GM23338 (cell line): ENCODE measurements at regions not wholly inside any gene's neighbourhood (a gene's known extent, or its start where the extent isn't known, plus 50 kb on each side); places are given as distances from the start of the nearest gene placed in this dataset.
A peak's percentile ranks its signal among the peaks of the same experiment; 100 is the strongest.

ENCODE experiments used
- ATAC-seq: fragments of 200-7000 bp; cut with Tn5 transposase; 3 replicates; pipeline ENCODE4 v1.9.1; 2020
- DNase-seq: peaks from one replicate; pipeline ENCODE4 v3.0.0-alpha.2; 2015; ENCODE audit warnings: low spot score
- H2AFZ ChIP-seq: fragments of 200-600 bp; sonication (generic); 2 replicates; pipeline ENCODE4 v1.8.0; 2016; ENCODE audit warnings: antibody characterized with exemption, mild to moderate bottlenecking, moderate library complexity
- H3F3A ChIP-seq: fragments of 200-600 bp; sonication (generic); replicated peaks from 2 replicates; pipeline ENCODE4 v1.8.0; 2017; ENCODE audit warnings: antibody characterized with exemption, mixed run types, low read depth
- H3K27ac ChIP-seq: fragments of 200-600 bp; sonication (generic); 2 replicates; pipeline ENCODE4 v1.6.1; 2016; ENCODE audit warnings: low read depth
- H3K27me3 ChIP-seq: fragments of 200-600 bp; sonication (generic); 2 replicates; pipeline ENCODE4 v1.8.0; 2016; ENCODE audit warnings: mild to moderate bottlenecking, mixed run types, moderate library complexity; ENCODE audit not compliant: insufficient read depth
- H3K36me3 ChIP-seq: fragments of 200-600 bp; sonication (generic); 2 replicates; pipeline ENCODE4 v1.8.0; 2016; ENCODE audit warnings: mild to moderate bottlenecking; ENCODE audit not compliant: insufficient read depth
- H3K4me1 ChIP-seq: fragments of 200-600 bp; sonication (generic); 2 replicates; pipeline ENCODE4 v1.8.0; 2016; ENCODE audit warnings: mild to moderate bottlenecking, moderate library complexity; ENCODE audit not compliant: insufficient read depth
- H3K4me2 ChIP-seq: fragments of 200-600 bp; sonication (generic); 2 replicates; pipeline ENCODE4 v1.7.1; 2017; ENCODE audit warnings: mixed run types
- H3K4me3 ChIP-seq: fragments of 200-600 bp; sonication (generic); 2 replicates; pipeline ENCODE4 v1.6.1; 2016; ENCODE audit warnings: mixed run types
- H3K79me2 ChIP-seq: fragments of 200-600 bp; sonication (generic); replicated peaks from 2 replicates; pipeline ENCODE4 v1.8.0; 2017; ENCODE audit warnings: mild to moderate bottlenecking; ENCODE audit not compliant: insufficient read depth
- H3K9me2 ChIP-seq: fragments of 200-600 bp; sonication (generic); 2 replicates; pipeline ENCODE4 v1.8.0; 2017; ENCODE audit not compliant: insufficient read depth
- H4K20me1 ChIP-seq: fragments of 200-600 bp; sonication (generic); replicated peaks from 2 replicates; pipeline ENCODE4 v1.8.0; 2017; ENCODE audit warnings: mild to moderate bottlenecking; ENCODE audit not compliant: insufficient read depth
- H3K27ac Mint-ChIP-seq: 2 replicates; pipeline ENCODE4 v1.8.0; 2020; ENCODE audit warnings: inconsistent platforms, mild to moderate bottlenecking, moderate library complexity, mixed read lengths
- H3K27me3 Mint-ChIP-seq: 3 replicates; pipeline ENCODE4 v1.8.0; 2022; ENCODE audit warnings: low read depth, mild to moderate bottlenecking, moderate library complexity, mixed read lengths, inconsistent platforms; ENCODE audit not compliant: insufficient read depth, poor library complexity
- H3K36me3 Mint-ChIP-seq: 3 replicates; pipeline ENCODE4 v1.8.0; 2021; ENCODE audit warnings: low read depth, mild to moderate bottlenecking, inconsistent platforms, moderate library complexity, mixed read lengths
- H3K4me1 Mint-ChIP-seq: 3 replicates; pipeline ENCODE4 v1.8.0; 2020; ENCODE audit warnings: mild to moderate bottlenecking, inconsistent platforms, mixed read lengths
- H3K4me3 Mint-ChIP-seq: 3 replicates; pipeline ENCODE4 v1.8.0; 2021; ENCODE audit warnings: moderate library complexity, mild to moderate bottlenecking, inconsistent platforms, mixed read lengths
- H3K9me3 Mint-ChIP-seq: 3 replicates; pipeline ENCODE4 v1.8.0; 2020; ENCODE audit warnings: moderate library complexity, mild to moderate bottlenecking, inconsistent platforms, mixed read lengths
- CREB1 ChIP-seq: fragments of 250-450 bp; sonication (Bioruptor Pico); IDR thresholded peaks from 2 replicates; pipeline ENCODE4 v1.5.0; 2020; ENCODE audit warnings: low read depth, mild to moderate bottlenecking, moderate library complexity
- EZH2 ChIP-seq: fragments of 200-600 bp; sonication (generic); IDR thresholded peaks from one replicate; pipeline ENCODE4 v1.8.0; 2017; ENCODE audit warnings: antibody characterized with exemption, mild to moderate bottlenecking, low read depth; ENCODE audit not compliant: unreplicated experiment
- EZH2phosphoT487 ChIP-seq: fragments of 200-600 bp; sonication (generic); IDR thresholded peaks from one replicate; pipeline ENCODE4 v1.8.1; 2018; ENCODE audit warnings: antibody characterized with exemption; ENCODE audit not compliant: unreplicated experiment
- NANOG ChIP-seq: IDR thresholded peaks from 2 replicates; pipeline ENCODE4 v1.6.1; 2016; ENCODE audit warnings: antibody characterized with exemption, borderline replicate concordance
- STAT1 ChIP-seq: IDR thresholded peaks from one replicate; pipeline ENCODE4 v1.6.1; 2016; ENCODE audit warnings: antibody characterized with exemption; ENCODE audit not compliant: unreplicated experiment
- ZNF114 ChIP-seq: fragments of 250-450 bp; sonication (Bioruptor Pico); IDR thresholded peaks from 2 replicates; pipeline ENCODE4 v1.5.0; 2020; ENCODE audit warnings: mild to moderate bottlenecking, moderate library complexity
- ZNF331 ChIP-seq: fragments of 250-450 bp; sonication (Bioruptor Pico); IDR thresholded peaks from 2 replicates; pipeline ENCODE4 v1.5.0; 2020; ENCODE audit warnings: low read depth, mild to moderate bottlenecking, moderate library complexity
- TF ChIP-seq, protein P1 (sequence below): IDR thresholded peaks from 2 replicates; pipeline ENCODE4 v1.6.1; 2016; ENCODE audit warnings: antibody characterized with exemption
- TF ChIP-seq, protein P2 (sequence below): IDR thresholded peaks from one replicate; pipeline ENCODE4 v1.6.1; 2018; ENCODE audit warnings: antibody characterized with exemption; ENCODE audit not compliant: unreplicated experiment
- TF ChIP-seq, protein P3 (sequence below), 2 experiments: fragments of 200-600 bp in 1 of 2; sonication (generic) in 1 of 2; conservative IDR thresholded peaks; 2 replicates each; pipeline versions ENCODE4 v1.5.1 to v1.6.1; 2016 to 2017; ENCODE audit warnings: antibody characterized with exemption in 2 of 2, low read depth in 2 of 2, mild to moderate bottlenecking in 2 of 2, moderate library complexity in 1 of 2

DNA sequence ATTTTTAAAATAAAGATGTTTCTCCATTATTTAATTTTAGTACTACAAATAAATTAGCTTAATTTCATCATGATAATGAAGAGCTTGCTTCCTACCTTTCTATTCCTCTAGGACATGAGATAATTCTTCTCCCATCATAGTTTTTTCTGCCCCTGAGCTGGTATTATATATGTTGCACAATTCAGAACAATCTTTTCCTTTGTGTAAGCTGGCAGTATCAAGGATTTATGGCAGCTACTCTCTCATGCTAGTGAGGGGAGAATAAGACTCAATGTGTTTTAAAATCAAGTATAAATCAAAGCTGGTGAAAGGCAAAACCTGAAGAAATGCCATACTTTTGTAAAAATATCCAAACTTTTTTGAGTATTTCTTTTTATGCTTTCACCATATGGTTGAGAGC is 1405.3 kb downstream of the SI start (continued):
- TF ChIP-seq NANOG, result no peak
- no peak for TF ChIP-seq EZH2phosphoT487
- TF ChIP-seq, protein P1, sequence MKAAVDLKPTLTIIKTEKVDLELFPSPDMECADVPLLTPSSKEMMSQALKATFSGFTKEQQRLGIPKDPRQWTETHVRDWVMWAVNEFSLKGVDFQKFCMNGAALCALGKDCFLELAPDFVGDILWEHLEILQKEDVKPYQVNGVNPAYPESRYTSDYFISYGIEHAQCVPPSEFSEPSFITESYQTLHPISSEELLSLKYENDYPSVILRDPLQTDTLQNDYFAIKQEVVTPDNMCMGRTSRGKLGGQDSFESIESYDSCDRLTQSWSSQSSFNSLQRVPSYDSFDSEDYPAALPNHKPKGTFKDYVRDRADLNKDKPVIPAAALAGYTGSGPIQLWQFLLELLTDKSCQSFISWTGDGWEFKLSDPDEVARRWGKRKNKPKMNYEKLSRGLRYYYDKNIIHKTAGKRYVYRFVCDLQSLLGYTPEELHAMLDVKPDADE, result no peak
- TF ChIP-seq, protein P2, sequence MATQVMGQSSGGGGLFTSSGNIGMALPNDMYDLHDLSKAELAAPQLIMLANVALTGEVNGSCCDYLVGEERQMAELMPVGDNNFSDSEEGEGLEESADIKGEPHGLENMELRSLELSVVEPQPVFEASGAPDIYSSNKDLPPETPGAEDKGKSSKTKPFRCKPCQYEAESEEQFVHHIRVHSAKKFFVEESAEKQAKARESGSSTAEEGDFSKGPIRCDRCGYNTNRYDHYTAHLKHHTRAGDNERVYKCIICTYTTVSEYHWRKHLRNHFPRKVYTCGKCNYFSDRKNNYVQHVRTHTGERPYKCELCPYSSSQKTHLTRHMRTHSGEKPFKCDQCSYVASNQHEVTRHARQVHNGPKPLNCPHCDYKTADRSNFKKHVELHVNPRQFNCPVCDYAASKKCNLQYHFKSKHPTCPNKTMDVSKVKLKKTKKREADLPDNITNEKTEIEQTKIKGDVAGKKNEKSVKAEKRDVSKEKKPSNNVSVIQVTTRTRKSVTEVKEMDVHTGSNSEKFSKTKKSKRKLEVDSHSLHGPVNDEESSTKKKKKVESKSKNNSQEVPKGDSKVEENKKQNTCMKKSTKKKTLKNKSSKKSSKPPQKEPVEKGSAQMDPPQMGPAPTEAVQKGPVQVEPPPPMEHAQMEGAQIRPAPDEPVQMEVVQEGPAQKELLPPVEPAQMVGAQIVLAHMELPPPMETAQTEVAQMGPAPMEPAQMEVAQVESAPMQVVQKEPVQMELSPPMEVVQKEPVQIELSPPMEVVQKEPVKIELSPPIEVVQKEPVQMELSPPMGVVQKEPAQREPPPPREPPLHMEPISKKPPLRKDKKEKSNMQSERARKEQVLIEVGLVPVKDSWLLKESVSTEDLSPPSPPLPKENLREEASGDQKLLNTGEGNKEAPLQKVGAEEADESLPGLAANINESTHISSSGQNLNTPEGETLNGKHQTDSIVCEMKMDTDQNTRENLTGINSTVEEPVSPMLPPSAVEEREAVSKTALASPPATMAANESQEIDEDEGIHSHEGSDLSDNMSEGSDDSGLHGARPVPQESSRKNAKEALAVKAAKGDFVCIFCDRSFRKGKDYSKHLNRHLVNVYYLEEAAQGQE, result no peak
- TF ChIP-seq STAT1, result no peak
- no peak for TF ChIP-seq ZNF331
- no peak for TF ChIP-seq EZH2
- TF ChIP-seq CREB1 (CRISPR knock-in tag), result no peak
- TF ChIP-seq, protein P3, sequence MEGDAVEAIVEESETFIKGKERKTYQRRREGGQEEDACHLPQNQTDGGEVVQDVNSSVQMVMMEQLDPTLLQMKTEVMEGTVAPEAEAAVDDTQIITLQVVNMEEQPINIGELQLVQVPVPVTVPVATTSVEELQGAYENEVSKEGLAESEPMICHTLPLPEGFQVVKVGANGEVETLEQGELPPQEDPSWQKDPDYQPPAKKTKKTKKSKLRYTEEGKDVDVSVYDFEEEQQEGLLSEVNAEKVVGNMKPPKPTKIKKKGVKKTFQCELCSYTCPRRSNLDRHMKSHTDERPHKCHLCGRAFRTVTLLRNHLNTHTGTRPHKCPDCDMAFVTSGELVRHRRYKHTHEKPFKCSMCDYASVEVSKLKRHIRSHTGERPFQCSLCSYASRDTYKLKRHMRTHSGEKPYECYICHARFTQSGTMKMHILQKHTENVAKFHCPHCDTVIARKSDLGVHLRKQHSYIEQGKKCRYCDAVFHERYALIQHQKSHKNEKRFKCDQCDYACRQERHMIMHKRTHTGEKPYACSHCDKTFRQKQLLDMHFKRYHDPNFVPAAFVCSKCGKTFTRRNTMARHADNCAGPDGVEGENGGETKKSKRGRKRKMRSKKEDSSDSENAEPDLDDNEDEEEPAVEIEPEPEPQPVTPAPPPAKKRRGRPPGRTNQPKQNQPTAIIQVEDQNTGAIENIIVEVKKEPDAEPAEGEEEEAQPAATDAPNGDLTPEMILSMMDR (conservative IDR thresholded peaks at IDR 0.05; ENCODE audit: low read depth in 2 of 2), result no peak
- no peak for TF ChIP-seq ZNF114 (CRISPR knock-in tag)

DNA sequence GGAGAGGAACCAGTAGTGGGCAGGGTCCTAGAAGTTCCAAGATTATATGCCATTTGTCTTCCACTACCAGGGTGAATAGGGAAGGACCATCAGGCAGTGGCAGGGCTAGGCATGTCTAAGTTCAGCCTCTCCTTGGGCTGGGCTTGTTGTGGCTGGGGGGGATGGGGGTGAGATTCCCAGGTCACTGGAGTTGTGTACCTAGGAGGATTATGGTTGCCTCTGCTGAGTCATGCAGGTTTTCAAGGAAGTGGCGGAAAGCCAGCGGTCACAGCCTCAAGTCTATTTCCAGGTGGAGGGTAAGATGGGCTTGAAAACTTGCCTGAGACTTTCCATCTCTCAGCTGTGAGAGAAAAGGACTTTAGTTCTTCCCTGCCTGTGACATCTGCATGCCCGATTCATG is 1407.1 kb downstream of the SI start:
- Histone ChIP-seq H3K4me2 (no peak overlapping the region), H4K20me1 (no peaks in the 10 kb centered on the region), H3K27me3 (no peaks in the 10 kb centered on the region), H3K27ac (no peak overlapping the region), H3K4me1 (no peaks in the 10 kb centered on the region), H3K9me2 (no peaks in the 10 kb centered on the region), H3K4me3 (no peak overlapping the region), H3F3A (no peaks in the 10 kb centered on the region), H2AFZ (no peak overlapping the region; the same call in 1 of the 2 replicates), H3K36me3 (no peaks in the 10 kb centered on the region), H3K79me2 (no peaks in the 10 kb centered on the region)
- H3K4me3 Mint-ChIP-seq, result no peak overlapping the region
- H3K27ac Mint-ChIP-seq, result 0 out of 2 replicates have a peak overlapping the region, but pooled peaks have one; percentile 36
- ATAC-seq, result no peak
- H3K27me3 Mint-ChIP-seq, result no peaks in the 10 kb centered on the region
- H3K4me1 Mint-ChIP-seq, result no peaks in the 10 kb centered on the region; the same call in 2 of the 3 replicates
- no peaks in the 10 kb centered on the region; the same call in none of the 3 replicates for H3K9me3 Mint-ChIP-seq
- H3K36me3 Mint-ChIP-seq, result no peaks in the 10 kb centered on the region
- no peak for DNase-seq
- TF ChIP-seq, protein P2, result no peak
- no peak for TF ChIP-seq NANOG
- no peak for TF ChIP-seq ZNF114 (CRISPR knock-in tag)
- TF ChIP-seq, protein P1, result no peak
- TF ChIP-seq, protein P3 (conservative IDR thresholded peaks at IDR 0.05; ENCODE audit: low read depth in 2 of 2), result no peak
